Islet precursor cell (in vitro differentiated cells): ENCODE measurements at regions not wholly inside any gene's neighbourhood (a gene's known extent, or its start where the extent isn't known, plus 50 kb on each side); places are given as distances from the start of the nearest gene placed in this dataset.
A peak's percentile ranks its signal among the peaks of the same experiment; 100 is the strongest.
"Not testable (repeated sequence)": the region's sequence is repeated elsewhere in the genome, so short reads cannot be mapped to it uniquely, and the experiment has no call there.

Experiments
- DNase-seq: peaks from one replicate; pipeline ENCODE4 v3.0.0-alpha.2; 2018

DNA sequence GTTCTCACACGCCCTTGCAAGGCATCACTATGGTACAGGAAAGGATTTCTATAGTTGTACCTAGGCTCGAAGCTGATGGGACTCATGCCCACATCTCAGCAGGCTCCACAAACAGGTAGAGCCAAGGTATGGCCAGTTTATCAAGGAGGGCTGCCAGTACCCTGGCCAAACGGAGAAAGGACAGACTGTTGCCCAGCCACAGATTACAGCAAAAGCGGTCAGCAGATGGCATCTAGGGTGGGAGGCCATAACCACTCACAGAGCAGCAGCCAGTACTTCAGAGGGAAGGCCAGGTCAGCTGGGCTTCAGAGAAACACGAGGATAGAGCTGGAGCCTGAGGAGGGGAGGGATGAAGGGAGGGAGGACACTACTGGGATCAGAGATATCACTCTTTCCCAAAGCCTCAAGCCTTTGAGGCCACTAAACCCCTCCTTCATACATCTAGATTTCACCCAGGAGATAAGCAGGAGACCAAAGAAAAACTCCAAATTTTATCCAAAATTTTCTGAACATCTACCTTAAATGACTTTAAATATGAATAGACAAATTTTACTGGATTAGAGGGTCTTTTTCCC is 904.2 kb upstream of the NXPH2 start:
- no peak for DNase-seq

DNA sequence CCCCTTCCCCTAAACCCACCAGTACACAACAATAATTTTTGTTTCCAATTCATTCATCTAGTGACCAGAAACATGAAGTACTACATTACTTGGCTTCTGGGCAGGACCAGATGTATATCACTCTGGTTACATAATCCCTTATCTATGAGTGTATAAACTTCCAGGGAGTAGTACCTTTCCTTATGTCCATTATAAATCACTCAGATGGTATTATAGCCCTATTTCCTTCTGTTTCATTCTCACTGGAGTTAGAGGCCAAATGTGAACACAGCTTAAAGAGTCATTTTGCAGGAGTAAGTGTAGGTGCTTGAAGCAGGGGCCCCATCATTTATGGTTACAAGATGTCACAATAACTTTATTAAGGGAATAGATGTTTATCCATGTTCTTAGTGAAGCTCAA is 894.4 kb upstream of the NXPH2 start:
- DNase-seq, result no peak

DNA sequence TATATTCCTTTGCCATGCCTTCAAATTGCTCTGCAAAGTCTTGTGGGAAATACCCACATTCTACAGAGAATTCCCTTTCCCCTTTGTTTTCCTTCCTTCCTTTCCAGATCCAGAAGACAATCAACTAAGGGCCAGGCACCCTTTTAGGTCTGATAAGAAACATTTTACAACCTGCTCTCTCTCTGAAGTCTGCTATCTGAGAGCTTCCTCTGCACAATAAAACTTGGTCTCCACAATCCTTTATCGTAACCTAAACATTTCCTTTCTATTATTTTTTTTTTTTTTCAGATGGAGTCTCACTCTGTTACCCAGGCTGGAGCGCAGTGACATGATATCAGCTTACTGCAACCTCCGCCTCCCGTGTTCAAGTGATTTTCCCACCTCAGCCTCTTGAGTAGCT is 893.3 kb upstream of the NXPH2 start:
- DNase-seq, result not testable (repeated sequence)

DNA sequence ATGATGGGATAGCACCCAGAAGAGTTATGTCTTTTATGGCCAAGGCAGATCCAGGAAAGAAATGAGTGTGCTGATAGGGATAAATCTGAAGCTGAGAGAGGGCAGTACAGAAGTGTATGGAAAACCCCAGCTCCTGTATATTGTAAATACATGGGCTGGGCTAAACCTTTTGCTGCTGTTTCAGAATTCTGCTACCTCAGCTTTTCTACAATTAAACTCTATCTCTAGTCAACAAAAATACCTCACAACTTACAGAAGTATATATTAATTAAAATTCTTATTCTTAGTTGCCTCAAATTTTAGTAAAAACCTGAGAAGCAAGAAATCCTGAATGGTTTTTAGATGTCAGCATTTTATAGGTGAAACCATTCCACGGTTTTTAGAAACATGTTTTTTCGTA is 889.5 kb upstream of the NXPH2 start:
- DNase-seq, result no peak

DNA sequence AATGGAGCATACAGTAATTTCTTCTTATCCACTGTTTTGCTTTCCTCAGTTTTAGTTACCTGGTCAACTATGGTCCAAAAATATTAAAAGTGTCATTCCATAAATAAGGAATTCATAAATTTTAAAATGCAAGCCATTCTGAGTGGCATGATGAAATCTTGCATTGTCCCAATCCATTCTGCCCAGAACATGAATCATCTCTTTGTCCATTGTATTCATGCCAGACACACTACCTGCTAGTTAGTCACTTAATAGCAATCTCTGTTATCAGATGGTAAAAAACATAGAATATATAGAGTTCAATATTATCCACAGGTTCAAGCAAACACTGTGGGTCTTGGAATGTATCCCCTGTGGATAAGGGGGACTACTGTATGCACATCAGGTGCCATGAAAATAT is 872.2 kb upstream of the NXPH2 start:
- DNase-seq, result no peak

DNA sequence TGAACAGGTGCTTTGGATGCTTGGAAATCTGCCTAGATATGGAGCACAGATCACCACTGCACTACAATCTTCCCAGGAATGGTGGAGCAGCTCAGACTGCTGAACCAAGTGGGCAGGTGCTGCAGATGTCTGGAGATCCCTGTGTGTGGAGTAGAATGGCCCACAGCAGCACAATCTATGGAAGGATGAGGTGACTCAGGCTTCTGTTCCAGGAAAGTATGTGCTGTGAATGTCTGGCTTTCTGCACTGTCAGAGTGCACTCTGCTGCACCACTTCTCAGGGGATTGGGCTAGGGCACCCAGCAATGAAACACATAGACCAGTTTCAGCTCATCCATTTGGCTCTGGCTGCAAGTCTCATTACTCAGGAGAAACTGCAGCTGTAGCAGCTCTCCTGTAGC is 865.4 kb upstream of the NXPH2 start:
- DNase-seq, result peak; percentile 70

DNA sequence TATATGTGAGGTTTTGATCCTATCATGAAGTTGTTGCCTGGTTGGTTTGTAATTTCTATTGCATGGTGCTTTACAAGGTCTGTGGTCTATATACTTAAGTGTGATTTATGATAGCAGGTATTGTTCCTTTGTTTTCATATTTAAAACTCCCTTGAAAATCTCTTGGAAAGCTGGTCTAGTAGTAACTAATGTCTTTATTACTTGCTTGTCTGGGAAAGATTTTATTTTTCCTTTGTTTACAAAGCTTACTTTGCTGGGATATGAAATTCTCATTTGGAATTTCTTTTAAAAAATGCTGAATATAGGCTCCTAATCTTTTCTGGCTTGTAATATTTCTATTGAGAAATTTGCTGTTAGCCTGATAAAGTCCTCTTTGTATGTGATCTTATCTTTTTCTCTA is 862.9 kb upstream of the NXPH2 start:
- DNase-seq, result no peak

DNA sequence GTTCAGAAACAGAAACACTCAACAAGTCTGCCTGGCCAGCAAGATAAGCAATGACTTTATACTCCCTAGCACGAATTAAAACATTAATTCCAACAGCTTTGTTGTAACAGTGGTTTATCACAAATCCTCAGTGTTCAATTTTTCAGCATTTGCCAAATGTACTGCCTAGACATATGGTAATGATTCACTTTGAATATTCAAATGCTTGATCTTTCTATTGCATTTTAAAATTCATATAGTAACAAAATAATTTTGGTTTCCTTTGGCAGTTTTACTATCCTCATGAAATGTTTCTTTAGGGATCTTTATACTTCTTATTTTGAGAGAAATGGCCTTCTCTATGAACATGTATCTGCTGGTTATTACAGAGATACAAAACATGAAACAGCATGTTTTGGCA is 851.8 kb upstream of the NXPH2 start:
- DNase-seq, result no peak

DNA sequence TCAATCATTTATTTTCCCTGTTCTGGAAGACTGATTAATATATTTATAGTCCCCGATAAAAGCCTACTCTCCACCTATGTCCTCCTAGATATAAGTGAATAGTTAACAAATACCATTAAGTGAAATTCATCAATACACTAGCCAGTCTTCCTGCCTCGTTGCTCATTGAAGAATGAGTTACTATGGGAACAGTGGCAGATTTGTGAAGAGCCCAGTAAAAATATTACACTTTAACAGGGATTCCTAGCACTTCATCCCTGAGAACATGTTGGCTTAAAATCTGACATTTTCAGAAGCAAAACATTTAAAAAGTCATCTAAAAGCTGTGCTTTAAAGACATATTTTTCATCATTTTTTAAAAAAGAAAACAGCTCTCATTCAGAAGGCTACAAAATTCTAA is 848.7 kb upstream of the NXPH2 start:
- DNase-seq, result no peak

DNA sequence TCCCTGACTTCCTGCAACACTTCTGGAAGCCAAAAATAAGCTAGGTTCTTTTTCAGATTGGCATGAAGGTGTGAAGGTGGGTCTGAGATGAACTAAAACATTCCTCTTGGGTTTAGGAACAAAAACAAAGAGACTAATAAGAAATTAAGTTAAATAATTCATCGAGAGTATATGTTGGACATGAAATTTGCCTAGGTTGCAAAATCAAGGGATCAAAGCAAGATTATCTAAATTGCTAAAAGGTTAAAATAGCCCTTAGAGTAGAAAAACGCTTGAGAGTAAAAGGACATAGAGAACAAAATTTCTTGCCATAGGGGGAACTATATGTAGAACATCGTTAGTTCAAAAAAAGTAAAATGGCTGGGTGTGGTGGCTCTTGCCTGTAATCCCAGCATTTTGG is 845.9 kb upstream of the NXPH2 start:
- no peak for DNase-seq

DNA sequence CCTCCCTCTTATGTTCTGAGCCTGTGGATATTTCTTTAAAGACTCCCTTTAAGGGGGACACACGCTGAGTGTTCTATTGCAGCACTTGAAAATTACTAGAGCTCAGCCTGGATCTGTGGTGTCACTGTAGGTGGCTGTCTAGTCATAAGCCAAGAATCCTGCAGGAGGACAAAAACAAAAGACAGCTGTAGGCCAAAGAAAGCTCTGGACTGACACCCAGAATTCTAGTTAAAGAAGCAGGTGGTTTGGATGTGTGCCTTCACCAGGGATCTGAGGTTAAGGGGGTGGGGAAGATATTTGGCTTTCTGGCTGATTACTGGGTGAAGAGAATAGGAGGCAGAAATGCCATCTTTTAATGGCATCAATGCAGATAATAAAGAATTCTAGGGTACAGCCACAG is 842.5 kb upstream of the NXPH2 start:
- no peak for DNase-seq

DNA sequence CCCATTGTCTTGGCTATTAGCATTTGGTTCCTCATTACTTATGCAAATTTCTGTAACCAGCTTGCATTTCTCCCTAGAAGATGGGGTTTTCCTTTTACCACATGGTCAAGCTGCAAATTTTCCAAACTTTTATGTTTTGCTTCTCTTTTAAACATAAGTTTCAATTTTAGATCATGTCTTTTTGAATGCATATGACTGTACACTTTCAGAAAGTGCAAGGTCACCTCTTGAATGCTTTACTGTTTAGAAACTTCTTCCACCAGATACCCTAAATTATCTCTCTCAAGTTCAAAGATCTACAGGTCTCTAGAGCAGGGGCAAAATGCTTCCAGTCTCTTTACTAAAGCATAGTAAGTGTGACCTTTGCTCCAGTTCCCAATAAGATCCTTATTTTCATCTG is 837.6 kb upstream of the NXPH2 start:
- DNase-seq, result no peak

DNA sequence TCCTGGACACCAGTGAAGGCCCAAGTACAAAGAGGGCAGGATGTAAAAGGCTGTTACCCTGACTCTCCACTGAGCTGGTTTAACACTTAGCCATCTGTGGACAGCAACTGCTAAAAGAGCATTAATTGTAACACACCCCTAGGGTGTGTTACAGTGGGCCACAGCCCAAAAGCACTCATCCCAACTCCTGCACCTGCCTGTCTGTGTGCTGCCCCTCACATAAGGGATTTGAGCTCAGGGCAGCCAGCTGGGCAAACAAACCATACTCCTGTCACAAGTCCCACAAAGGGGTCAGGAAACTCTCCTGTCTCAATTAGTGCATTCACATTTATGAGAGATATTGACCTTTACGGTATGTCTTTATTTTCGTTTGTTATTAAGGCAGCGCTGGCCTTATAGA is 833.1 kb upstream of the NXPH2 start:
- DNase-seq, result no peak

DNA sequence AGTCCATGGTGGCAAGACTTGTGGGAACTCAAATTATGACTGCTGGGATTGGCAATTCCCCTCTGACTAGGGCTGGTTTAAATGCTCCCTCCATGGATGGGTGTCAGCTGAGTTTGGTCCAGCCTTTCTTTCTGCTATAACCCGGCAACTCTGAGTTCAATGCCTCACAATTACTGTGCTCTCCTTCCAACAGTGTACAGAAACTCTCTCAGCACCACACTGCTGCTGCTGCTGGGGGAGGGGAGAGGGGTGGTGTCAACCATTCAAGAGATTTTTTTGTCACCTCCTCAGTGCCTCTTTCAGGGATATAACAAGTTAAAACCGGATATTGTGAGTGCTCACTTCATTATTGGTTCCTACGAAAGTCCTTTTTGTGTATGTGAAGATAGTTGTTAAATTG is 830.3 kb upstream of the NXPH2 start:
- no peak for DNase-seq

DNA sequence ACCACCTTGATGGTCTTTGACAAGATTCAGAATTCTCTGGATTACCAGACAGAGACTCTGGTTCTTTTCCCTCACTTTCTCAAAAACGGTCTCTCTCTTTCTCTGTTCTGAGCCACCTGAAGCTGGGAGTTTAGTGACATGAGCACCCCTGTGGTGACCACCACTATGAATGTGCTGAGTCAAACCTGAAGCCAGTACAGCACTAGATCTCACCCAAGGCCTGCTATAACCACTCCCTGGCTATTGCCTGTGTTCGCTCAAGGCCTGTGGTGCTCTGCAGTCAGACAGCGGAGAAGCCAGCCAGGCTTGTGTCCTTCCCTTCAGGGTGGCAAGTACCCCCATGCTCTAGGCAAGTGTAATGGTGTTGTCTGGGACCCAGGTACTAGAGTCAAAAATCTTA is 828.9 kb upstream of the NXPH2 start:
- DNase-seq, result no peak

DNA sequence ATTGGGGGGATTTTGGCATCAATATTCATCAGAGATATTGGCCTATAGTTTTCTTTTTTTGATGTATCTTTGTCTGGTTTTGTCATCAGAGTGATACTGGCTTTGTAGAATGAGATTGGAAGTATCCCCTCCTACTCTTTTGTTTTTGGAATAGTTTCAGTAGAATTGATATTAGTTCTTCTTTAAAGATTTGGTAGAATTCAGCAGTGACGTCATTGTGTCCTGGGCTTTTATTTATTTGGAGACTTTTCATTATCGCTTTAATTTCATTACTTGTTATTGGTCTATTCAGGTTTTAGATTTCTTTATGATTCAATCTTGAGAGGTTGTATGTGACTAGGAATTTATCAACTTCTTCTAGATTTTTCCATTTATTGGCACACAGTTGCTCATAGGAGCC is 825.5 kb upstream of the NXPH2 start:
- no peak for DNase-seq

DNA sequence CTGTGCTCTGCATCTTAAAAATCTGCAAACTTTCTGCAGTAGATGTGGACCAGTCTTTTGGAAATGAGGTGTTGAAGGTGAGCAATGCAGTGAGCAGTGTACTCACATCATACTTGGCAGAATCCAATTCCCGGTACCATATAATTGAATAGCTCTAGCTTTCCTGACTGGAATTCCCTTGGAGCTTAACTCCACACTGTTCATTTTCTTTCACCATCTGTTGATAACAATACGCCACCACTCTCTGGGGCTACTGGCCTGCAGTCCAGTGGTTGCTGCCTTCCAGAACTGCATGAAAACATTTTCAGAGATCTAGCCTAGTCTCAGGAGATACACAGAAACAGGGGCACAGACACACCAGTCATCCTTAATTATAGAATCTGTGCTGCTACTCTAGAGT is 820.0 kb upstream of the NXPH2 start:
- no peak for DNase-seq

DNA sequence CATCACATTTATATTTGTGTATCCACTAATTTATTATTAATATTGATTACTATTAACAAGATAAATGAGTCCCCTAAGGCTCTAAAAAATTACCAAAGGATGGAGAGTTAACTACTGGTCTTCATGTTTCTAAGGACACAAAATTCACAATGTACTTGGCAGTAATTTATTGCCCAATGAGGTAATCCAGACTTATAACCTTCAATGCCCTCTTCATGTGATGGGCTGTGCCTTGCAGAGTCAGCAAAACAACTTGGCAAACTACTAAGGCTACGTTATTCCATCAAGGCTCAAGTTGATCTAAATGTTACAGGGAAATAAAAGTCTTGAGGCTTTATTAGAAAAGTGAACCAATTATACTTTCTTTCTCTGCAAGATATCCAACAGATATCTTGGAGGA is 804.9 kb upstream of the NXPH2 start:
- DNase-seq, result no peak

DNA sequence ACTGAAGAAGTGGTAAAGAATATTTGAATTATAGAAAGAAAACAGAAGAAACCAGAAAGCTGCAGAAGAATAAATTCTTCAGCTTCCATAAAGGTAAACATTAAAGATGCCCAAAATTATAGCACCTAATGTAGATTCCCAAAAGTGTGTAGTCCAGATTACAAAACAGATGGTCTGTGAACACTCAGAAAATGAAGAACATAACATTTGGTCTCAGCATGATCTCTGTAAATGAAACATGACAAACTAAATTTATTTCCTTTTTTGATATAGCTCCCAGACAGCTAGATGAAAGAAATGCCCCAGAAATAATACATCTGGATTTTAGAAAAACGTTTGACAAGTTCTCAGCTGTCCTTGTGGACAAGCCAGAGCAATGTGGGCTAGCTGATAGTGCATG is 794.2 kb upstream of the NXPH2 start:
- DNase-seq, result no peak

DNA sequence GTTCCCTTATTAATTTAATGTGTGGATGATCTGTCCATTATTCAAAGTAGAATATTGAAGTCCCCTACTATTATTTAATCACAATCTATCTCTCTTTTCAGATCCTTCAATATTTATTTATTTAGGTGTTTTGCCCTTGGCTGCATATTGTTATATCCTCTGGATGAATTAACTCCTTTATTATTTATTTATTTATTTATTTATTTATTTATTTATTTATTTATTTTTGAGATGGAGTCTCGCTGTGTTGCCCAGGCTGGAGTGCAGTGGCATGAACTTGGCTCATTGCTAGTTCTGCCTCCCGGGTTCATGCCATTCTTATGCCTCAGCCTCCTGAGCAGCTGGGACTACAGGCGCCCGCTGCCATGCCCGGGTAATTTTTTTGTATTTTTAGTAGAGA is 776.6 kb upstream of the NXPH2 start:
- DNase-seq, result no peak

DNA sequence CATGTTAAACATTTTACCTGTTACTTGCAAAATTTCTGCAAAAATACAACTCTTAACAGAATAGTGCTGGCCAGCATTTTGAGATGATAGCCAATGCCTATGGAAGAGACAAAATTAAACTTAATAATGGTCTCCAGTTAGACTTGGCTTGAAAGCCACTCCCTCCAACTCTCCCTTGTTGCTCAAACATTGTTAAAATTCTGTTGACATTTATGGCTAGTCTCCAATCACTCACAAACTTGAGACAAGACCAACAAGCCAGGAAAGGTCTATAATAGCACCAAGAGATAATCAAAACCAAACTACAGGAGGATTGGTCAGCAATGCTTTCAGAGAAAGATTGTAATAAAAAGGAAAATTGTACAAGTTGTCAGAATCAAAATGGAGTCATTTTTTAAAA is 770.7 kb upstream of the NXPH2 start:
- no peak for DNase-seq

DNA sequence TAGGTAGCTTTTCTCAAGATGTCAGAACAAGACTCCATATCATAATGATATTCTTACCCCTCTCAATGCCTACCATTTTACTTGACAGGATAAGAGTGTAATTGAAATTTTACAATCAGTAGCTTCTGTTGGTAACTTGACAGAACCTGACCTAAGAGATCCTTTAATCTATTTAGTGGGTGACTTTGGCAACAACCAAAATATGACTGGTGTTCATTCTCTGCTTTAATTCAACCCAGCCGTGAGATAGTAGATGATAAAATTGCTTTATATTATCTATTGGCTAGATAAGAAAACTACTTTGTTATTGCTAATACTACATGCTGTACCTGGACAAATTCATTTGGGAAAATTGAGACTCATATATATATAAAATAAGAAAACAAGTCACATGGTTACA is 770.2 kb upstream of the NXPH2 start:
- DNase-seq, result no peak

DNA sequence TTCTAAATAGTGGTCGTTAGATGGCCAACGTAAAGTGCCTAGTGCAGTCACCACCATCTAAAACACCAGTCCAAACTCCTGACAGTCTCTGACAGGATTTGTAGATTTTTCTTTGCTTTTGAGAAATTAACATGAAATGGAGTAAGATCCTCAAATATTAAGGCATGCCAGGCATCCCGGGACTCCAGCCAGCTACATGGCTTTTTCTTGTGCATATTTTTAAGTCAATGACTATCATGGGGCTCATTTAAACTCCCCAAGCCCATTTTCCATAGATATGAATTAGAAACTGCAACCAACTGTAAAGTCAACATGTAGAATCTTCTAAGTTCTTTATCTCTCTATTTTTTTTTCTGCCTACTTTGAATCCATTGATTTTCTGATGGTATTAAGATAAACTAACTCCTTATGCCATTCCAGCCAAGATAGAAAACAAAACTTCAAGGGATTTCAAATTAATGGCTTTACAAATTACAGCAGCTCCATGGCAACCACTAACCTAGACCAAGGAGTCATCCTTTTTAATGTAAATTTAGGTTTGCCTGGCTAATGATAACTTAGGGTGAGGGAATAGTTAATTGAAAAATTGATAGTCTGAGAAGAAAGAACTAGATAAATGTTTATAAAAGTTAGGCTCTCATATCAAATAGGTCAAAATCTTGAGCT is 764.1 kb upstream of the NXPH2 start:
- no peak for DNase-seq

DNA sequence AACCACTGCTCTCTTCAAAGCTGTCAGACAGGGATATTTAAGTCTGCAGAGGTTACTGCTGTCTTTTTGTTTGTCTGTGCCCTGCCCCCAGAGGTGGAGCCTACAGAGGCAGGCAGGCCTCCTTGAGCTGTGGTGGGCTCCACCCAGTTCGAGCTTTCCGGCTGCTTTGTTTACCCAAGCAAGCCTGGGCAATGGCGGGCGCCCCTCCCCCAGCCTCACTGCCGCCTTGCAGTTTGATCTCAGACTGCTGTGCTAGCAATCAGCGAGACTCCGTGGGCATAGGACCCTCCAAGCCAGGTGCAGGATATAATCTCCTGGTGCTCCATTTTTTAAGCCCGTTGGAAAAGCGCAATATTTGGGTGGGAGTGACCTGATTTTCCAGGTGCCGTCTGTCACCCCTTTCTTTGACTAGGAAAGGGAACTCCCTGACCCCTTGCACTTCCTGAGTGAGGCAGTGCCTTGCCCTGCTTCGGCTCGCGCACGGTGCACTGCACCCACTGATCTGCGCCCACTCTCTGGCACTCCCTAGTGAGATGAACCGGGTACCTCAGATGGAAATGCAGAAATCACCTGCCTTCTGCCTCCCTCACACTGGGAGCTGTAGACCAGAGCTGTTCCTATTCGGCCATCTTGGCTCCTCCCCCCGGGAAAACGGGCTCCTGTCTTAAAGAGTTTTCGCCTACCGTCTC is 758.3 kb upstream of the NXPH2 start:
- DNase-seq, result not testable (repeated sequence)

DNA sequence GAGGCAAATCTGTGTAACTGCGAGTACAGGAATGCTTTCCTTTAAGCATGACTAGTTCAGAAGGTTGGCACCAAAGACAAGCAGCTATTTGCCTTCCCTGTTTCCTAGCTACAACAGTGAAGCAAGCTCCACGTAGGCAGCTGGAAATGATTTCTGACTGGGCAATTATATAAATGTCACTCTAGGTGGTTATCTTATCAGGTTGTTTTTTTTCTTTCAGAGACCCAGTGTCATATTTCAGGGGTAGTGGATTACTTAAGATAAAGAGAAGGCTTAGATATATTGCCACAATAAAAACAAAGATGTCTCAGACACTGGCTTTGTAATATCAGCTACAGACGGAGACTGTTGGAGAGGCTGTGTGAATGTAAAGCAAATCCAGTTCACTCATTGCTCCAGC is 748.9 kb upstream of the NXPH2 start:
- DNase-seq, result no peak
